HG03571 (cell line): ENCODE measurements at regions not wholly inside any gene's neighbourhood (a gene's known extent, or its start where the extent isn't known, plus 50 kb on each side); places are given as distances from the start of the nearest gene placed in this dataset.
"Not testable (repeated sequence)": the region's sequence is repeated elsewhere in the genome, so short reads cannot be mapped to it uniquely, and the experiment has no call there.

ENCODE experiments used
- ATAC-seq: cut with Tn5 transposase; IDR thresholded peaks from one replicate; pipeline ENCODE4 v1.9.1; 2021; ENCODE audit not compliant: unreplicated experiment

DNA sequence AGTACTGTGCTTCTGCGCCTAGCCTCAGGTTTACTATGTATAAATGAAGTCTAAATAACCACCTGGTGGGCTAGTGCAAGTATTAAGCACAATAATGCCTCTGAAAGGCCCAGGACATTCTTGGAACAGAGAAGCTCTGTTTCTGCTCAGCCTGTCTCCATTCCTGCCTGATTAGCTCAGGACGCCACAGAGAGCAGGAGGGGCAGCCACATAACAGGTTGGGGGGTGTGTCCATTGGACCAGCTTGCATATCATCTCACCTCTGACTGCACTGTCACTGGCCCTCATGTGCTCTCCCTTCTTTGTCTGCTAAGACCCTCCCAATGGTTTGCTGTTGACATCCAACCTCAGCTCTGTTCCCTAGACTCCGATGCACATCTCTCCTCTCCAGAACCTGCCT, 52.8 kb upstream of the IKZF1 start:
- ATAC-seq, result no peak

DNA sequence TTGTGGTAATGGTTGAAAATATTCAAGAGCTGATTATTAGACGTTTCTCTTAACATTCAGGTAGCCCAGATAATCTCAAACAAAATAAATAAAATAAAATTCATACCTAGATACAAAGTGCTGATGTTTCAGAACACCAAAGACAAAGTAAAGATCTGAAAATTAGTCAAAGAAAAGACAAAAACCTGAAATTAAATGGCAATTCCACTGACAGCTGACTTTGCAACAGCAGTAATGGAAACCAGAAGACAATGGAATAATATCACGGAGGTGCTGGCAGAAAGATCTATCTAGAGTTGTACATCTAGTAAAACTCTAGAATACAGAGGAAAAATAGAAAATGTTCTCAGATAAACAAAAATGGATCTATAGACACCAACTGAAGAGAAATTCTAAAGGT, 58.0 kb upstream of the IKZF1 start:
- no peak for ATAC-seq

DNA sequence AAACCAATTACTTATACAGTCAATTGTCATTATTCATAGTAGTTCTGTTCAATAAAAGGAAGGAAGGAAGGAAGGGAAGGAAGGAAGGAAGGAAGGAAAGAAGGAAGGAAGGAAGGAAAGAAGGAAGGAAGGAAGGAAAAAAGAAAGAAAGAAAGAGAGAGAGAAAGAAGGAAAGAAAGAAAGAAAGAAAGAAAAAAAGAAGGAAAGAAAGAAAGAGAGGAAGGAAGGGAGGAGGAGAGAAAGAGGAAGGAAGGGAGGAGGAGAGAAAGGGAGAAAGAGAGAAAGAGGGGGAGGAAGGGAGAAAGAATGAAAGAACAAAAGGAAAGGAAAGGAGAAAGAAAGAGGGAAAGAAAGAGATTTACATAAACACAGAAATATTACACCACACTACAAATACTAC, 62.4 kb upstream of the IKZF1 start:
- ATAC-seq, result not testable (repeated sequence)

DNA sequence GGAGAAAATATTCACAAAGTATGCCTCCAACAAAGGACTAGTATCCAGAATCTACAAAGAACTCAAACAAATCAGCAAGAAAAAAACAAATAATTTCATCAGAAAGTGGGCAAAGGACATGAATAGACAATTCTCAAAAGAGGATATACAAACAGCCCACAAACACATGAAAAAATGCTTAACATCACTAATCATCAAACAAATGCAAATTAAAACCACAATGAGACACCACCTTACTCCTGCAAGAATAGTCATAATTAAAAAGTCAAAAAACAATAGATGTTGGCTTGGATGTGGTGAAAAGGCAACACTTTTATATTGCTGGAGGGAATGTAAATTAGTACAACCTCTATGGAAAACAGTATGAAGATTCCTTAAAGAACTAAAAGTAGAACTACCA, 63.8 kb upstream of the IKZF1 start:
- ATAC-seq, result not testable (repeated sequence)

DNA sequence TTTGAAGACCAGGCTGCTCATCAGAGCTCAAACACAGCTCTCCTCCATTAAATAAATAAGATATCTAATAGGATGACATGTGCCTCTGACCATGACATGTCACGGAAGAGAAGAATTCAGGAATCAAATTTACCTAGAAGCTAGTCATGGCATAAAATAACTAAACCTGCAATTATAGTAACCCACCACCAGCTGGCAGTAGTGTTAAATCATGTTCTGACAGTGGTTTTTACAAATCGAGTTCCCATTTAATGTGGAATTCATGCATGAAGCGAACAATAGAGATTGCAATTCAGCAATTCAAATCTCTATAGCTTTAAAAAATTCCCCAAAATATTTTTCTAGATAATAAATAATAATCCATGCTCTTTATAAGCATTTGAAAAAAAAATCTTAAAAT, 74.6 kb upstream of the IKZF1 start:
- no peak for ATAC-seq

DNA sequence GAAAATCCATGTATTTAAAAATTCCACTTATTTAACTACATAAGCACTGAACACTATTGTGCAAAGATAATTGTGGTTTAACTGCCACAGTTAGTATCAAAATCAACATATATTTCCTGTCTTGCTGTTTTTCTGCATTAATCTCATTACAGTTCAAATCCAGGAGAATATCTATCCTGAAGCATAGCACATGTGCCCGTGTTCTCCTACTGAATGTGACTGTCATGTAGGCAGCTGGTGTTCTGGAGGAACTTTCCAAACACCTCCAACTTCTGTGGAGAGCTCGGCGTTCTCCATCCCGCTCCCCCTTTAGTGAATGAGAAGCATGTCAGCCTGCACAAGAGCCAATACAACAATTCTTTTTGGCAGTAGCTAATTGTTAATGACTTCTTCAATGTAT, 76.4 kb upstream of the IKZF1 start:
- no peak for ATAC-seq

DNA sequence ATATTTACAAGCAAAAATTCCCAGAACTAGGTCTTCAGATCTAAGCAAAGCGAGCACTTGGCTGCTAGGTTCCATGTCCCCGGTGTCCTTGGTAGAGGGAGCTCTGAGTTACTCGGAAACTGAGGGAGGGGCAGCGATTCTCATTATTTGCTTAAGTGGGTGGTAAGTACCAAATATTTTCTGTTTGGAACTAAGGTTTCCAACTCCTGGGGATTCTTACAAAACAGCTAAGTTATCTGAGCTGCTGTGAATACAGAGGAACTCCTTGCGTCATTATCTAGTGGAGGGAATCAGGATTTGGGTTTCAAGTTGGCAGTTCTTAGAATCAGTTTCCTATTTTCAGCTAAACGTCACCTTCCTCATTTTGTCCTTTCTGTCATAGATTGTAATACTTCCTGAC, 76.8 kb upstream of the IKZF1 start:
- no peak for ATAC-seq

DNA sequence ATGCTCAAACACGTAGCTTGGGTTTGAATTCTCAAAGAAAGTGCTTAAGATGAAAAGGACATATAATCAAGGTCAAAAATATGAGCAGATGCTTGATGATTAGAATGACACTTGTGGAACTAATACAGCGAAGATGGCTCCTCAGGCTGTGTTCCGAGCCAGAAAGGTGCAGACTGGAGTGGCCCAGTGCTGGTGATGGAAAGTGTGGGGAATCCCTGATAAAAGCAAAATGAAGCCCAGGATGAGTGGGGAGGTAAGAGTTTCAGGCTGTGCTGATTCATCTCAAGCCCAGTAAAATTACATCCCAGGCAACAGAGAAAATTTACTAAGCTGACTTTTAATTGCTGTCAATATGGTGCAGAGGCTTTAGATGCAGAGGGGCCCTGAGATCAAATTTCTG, 77.8 kb upstream of the IKZF1 start:
- no peak for ATAC-seq

DNA sequence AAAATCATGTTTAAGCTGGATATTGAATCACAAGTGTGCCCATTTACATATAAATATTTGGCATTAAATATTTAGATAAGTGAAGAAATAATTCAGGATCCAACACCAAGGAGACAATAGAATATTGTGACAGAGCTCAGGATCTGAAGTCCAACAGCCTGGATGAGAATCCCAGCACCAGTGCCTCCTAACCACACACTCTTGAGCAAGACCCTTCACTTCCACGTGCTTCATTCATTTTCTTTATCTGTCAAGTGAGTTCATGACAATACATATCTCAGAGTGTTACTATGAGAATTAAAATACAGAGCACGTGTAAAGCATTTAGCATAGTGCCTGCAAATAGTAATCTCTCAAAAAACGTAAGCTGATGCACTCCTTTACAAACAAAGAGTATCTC, 78.4 kb upstream of the IKZF1 start:
- no peak for ATAC-seq

DNA sequence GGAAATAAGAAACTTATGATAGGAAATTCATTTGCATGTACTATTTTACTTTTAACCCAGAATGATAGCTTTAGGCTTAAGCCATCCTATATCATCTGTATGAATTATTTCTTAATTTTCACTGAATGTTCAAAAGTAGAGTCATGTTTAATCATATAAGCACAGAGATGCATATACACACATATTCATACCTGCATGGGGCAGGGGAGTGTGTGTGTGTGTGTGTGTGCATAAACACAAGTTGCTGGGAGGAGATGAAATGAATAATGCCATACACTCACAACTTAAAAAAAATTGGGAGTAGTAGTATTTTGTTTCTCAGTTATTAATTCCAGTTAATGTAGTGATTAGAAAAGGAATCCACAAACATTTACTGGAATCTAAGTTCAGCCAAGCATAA, 83.1 kb upstream of the IKZF1 start:
- no peak for ATAC-seq

DNA sequence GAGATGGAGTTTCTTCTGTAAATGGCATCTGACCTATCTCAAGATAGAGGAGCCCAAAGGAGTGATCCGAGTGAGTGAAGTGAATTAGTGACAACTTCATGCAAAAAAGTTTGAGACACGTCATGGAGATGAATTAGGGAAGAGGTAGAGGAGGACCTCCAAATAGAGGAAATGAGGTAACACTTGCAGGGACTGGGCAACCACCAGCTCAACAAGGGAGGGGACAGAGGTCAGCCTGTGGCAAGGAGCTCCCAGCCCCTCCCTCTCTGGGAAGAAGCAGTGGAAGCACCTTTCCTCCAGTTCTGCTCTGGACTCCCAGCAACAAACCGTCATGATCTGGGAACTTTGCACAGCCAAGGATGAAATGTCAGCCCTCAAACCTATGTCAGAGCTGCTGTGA, 83.5 kb upstream of the IKZF1 start:
- ATAC-seq, result no peak

DNA sequence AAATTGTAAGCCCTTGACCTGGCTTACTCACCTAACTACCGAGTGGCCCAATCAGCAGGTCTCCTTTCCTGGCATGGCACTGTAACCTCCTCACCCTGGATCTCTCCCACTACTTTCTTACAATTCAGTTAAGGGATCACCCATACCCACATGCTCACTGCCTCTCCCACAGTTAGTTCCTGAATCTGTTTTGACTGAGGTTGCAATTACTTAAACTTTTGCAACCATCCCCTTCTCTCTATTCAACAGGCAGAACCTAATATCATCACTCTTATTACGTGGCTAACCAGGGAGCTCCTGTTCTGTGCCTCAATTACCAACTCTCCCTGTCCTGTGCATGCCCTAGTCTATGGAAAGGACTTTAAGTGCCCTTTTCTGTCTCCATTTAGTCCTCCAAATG, 84.2 kb upstream of the IKZF1 start:
- ATAC-seq, result no peak

DNA sequence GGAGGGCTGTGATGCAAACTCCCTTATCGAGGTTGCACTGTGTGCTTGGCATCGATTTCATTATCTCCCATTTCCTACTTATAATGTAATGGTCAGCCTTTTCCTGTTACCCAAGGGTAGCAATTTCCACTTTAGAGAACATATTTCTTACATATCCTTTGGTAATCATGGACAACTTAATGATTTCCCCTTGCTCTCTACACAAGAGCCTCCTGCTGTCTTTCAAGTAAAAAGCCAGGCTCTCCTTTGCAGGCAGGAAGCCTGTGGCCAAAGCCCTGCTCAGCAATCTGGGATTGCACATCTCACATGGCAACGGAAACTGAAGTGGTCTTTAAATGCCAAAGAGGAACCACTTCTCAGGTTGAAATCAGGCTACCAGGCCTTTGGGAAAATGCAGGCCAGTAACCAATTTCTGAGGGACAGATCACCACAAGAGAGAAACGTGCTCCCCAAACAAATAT, 86.7 kb upstream of the IKZF1 start:
- no peak for ATAC-seq

DNA sequence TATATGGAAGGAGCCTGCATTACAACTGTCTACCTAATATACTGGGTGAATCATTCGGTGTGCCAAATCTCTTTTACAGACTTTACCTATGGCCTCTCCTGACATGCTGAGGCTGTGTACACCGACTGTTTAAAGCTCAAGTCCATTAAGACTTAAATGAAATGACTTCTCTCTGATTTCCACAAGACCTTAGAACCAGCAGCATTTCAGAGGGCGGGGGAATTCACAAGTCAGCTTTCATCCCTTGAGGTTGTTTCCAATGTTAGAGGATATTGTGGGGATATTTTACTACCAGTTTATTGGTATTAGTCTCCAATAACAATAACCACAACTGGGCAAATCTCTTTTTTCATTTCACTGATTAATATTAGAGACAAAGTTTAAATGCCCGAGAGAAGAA, 87.1 kb upstream of the IKZF1 start:
- no peak for ATAC-seq

DNA sequence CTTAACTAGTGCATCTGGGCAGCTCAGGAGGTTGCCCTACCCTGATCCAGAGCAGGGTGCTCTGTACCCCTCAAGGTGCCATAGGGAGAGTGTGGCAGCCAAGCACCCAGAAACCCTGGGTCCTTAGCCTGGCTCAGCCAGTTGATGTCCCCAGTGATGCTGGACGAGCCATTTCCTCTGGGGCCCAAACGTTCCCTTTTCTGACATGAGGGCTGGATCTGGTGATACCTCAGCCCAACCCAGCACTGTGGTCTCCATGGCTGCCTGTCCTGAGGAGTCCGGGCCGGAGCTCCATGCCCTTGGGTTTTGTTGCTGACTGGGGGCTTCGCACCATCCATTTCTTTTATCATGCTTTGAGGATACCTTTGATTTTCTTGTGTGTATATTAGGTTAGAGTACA, 87.9 kb upstream of the IKZF1 start:
- ATAC-seq, result no peak

DNA sequence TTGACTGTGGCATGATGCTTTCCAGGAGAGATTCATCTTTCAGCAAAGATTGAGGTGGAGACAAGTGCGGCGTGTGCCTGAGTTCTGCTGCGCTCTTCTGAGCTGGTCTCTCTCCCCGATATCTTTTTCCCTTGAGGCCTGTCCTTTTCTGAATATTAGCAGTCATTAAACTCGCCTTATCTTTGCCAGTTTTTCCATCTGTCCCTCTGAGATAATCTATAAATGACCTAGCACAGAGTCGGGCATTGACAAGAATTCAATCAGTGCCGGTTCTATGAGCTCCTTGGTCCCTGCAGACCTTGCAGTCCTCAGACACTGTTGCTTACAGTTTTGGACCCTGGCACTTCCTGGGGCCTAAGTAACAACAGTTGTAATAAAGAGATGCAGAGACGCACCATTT, 89.7 kb upstream of the IKZF1 start:
- no peak for ATAC-seq

DNA sequence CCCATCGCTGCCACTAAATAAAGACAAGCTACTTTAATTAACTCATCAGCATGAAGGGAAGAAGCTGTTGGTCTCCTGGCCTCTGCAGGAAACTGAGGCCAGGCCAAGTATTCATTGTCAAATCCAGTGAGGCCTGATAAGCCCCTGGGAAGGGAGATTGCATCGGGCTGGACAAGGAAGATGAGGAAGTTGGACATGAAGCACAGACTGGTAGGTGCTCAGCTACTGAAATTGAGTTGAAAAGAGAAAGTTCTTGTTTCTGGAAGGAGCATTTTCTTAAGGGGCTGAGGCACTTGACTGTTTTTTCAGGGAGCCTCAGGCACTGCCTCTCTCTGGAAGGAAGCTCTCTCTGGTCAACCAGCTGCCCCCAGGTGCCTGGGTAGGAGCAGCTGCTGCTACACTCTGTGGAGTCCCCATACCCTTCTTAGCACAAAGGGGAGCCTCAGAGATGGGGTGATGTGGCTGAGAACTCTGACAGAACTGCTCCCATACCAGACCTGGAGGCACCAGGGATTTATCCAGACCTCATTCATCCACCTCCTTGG, 90.3 kb upstream of the IKZF1 start:
- no peak for ATAC-seq

DNA sequence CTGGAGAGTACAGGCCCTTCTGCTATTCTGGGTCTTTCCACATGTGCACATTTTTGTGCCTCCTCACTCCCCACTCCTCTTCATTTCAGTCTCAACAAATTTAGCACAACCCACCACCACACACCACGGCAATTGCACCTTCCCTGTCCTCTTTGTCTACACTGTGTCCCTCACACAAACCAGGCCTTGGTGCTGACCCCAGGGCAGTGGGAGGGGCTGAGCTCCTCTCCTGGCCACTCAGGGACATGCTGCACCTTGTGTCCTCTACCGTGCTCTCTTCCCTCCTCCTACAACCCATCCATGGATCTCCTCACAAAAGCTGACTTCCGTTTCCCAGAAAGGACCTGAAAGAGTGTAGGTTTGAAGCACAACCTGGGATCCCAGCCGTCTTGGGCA, 90.9 kb upstream of the IKZF1 start:
- ATAC-seq, result no peak

DNA sequence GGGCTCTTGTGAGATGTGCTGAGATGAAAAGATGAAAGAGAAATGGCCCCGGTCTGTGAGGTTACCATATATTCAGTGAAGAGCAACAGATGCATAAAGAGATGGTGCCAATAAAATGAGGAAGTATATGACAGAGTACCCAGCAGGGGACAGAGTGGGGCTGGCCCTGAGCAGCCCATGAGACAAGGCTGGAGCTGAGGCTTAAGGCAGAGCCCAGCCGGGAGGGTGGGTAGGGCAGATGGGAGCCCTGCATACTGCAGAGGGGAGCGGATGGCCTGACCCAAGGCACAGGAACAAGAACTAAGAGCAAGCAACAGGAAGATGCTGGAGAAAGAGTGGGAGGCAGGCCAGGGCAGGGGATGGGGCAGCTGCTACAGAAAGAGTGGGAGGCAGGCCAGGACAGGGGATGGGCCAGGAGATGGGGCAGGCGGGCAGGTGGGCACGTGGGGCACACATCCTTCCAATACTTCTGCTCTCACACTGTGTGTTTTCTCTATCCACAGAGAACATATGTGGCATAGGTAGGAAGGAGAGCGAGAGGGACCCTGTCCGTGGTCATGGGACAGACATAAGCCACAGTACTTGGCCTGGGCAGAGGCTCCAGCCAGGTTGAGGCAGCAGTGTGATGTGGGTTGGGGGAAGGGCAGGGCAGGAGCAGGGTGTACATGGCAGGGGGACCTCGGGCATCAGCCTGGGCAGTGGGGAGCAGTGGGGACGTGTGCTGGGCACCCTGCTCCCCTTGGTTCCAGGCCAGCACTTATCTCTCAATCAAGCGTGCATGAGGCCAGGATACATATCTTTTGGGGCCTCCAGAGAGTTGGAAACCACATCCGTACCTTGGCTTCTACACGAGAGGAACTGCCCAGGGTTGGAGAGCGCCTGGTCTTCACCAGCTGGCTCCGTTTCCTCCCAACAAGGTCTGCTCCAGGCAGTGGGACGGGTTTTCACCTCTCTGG, 91.6 kb upstream of the IKZF1 start:
- ATAC-seq, result peak; percentile 84

DNA sequence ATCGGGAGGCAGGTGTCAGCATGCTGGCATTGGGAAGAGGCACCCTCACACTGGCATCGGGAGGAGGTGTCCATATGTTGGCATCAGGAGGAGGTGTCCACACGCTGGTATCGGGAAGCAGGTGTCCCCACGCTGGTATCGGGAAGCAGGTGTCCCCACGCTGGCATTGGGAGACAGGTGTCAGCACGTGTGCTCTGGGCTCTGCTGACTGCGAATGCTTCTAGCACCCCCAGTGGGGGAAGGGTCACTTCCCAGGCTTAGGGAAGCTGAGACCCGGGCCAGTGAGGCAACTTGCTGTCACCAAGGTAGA, 92.5 kb upstream of the IKZF1 start:
- ATAC-seq, result no peak

DNA sequence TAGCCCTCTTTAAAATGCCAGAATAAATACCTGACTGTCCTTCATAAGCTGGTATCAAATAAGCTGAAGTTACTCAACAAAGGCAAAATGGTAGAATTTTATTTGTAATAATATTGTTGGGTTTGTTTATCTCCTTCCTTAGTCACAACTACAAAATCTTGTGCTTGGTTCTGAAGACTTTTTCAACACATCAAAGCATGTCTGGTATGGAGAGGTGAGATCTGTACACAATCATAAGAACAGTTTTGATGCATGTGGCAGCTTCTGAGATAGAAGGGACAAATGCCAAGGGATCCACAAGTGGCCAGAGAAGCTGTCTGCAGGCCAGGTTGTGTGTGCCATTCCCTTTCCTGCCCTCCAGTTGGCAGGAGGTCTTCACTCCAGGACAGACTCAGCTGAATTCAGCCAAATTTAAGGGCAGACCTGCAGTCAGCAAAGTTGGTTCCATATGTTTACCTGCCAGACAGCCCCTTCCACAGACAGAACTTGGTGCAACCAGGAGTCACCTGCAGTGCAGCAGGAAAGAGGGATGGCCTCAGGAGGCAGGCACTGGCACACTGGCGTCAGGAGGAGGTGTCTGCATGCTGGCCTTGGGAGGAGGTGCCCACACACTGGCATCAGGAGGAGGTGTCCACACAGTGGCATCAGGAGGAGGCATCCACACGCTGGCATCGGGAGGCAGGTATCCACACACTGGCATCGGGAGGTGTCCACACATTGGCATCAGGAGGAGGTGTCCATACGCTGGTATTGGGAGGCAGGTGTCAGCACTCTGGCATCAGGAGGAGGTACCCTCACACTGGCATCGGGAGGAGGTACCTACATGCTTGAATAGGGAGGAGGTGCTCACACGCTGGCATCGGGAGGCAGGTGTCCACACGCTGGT, 93.1 kb upstream of the IKZF1 start:
- ATAC-seq, result no peak

DNA sequence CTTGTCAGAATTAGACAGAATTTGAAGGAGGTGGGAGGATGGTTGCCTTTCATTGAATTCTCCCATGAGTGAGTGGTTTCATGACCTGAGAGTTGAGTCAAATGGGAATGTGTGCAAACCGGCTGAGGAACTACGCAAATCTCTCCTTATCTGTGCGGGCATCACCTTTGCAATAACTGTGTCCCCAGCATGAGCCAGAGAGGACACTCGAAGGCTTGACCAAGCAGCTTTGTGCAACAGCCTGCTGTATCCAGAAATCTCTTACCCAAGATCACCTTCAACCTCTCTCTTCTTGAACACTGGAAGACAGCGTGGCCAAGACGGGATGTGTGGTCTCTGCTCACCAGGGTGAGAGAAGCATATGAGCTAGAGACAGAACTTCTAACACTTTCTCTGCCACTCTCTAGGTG, 93.8 kb upstream of the IKZF1 start:
- no peak for ATAC-seq
